Psoas muscle (tissue), 7 donors: ENCODE measurements at regions not wholly inside any gene's neighbourhood (a gene's known extent, or its start where the extent isn't known, plus 50 kb on each side); places are given as distances from the start of the nearest gene placed in this dataset.

Source experiments
- ATAC-seq, 4 donors: fragments of 200-7000 bp; cut with Tn5 transposase; one replicate each; pipeline ENCODE4 v1.9.1; 2020; ENCODE audit warnings: moderate library complexity in 3 of 4, mild to moderate bottlenecking in 2 of 4
- DNase-seq, 2 donors: peaks; one replicate each; pipeline ENCODE4 v3.0.0-alpha.2; 2020
- H3K27ac ChIP-seq: fragments of 200-600 bp; one replicate; pipeline ENCODE4 v1.8.0; 2022
- H3K27me3 ChIP-seq, 3 donors: fragments of 200-600 bp in 1 of 3; one replicate each; pipeline versions ENCODE4 v1.6.1 to v1.8.0; 2013 to 2022; ENCODE audit warnings: low read length in 2 of 3, mild to moderate bottlenecking in 2 of 3, moderate library complexity in 1 of 3; ENCODE audit not compliant: insufficient read depth in 3 of 3
- H3K36me3 ChIP-seq, 2 donors: fragments of 200-600 bp in 1 of 2; one replicate each; pipeline versions ENCODE4 v1.6.1 to v1.8.0; 2013 to 2022; ENCODE audit warnings: low read depth in 1 of 2, mild to moderate bottlenecking in 1 of 2, moderate library complexity in 1 of 2; ENCODE audit not compliant: insufficient read depth in 1 of 2
- H3K4me1 ChIP-seq: fragments of 200-600 bp; one replicate; pipeline ENCODE4 v1.8.0; 2022
- H3K4me3 ChIP-seq: fragments of 200-600 bp; one replicate; pipeline ENCODE4 v1.8.0; 2022; ENCODE audit warnings: mild to moderate bottlenecking
- H3K9me3 ChIP-seq: fragments of 200-600 bp; one replicate; pipeline ENCODE4 v1.8.0; 2022
- WGBS, 3 donors: extraction: QIAGEN DNeasy Blood & Tissue Kit; methylation state at CpG; one replicate each; pipeline versions ENCODE4 v1.1.6 to v1.1.7; 2013; 5-methylcytosine and 5-hydroxymethylcytosine counted together
- intact Hi-C, 2 donors: fragments of 100-400 bp; cut with DNase I; formaldehyde crosslinking; loops; one replicate each; pipeline versions ENCODE4 v1.11.0 to v1.14.2; 2022
- TF ChIP-seq, protein P1 (sequence below): fragments of 200-600 bp; IDR thresholded peaks from one replicate; pipeline ENCODE4 v1.8.0; 2022; ENCODE audit warnings: antibody characterized with exemption
- donor health status: healthy with polysubstance abuse.
- donor health status: DM: no; HTN: no; CAD: no; lungs with moderate emphysema.
- donor health status: Bipolar disorder and iron deficiency.
- donor health status: healthy.
- donor health status: DM: yes; HTN: yes; CAD: no.
- donor health status: DM: no; HTN: no; CAD: no.
- donor health status: DM: yes; HTN: yes; CAD: no.

DNA sequence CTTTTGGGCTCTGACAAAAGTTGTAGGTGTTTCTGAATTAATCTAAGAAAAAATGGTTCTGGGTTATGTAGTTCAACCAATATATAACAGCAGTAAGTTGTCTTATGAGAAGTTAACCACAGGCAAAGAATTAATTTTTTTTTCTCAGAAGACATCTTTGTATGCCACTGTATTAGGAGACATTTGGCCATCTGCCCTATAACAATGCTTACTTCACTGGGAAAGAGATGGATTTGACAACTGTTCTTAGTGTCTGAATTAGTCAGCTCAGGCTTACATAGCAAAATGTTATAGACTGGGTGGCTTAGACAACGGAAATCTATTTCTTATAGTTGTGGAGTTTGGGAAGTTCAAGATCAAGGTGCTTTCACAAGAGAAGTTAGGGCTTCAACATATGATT lies 508.1 kb downstream of the STIM2 start:
- TF ChIP-seq, protein P1, sequence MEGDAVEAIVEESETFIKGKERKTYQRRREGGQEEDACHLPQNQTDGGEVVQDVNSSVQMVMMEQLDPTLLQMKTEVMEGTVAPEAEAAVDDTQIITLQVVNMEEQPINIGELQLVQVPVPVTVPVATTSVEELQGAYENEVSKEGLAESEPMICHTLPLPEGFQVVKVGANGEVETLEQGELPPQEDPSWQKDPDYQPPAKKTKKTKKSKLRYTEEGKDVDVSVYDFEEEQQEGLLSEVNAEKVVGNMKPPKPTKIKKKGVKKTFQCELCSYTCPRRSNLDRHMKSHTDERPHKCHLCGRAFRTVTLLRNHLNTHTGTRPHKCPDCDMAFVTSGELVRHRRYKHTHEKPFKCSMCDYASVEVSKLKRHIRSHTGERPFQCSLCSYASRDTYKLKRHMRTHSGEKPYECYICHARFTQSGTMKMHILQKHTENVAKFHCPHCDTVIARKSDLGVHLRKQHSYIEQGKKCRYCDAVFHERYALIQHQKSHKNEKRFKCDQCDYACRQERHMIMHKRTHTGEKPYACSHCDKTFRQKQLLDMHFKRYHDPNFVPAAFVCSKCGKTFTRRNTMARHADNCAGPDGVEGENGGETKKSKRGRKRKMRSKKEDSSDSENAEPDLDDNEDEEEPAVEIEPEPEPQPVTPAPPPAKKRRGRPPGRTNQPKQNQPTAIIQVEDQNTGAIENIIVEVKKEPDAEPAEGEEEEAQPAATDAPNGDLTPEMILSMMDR: no peak
- Histone ChIP-seq H3K27me3 (no peaks in the 10 kb centered on the region), H3K4me1 (no peaks in the 10 kb centered on the region), H3K36me3 (no peaks in the 10 kb centered on the region), H3K9me3 (no peaks in the 10 kb centered on the region), H3K27ac (no peak overlapping the region), H3K4me3 (no peak overlapping the region)
- 43 to 69% (median 55%) methylated on average over 1 of the region's 1 CpG for WGBS, 3 donors
- intact Hi-C loops: no loop called here
- DNase-seq (no peak), ATAC-seq (no peak)

DNA sequence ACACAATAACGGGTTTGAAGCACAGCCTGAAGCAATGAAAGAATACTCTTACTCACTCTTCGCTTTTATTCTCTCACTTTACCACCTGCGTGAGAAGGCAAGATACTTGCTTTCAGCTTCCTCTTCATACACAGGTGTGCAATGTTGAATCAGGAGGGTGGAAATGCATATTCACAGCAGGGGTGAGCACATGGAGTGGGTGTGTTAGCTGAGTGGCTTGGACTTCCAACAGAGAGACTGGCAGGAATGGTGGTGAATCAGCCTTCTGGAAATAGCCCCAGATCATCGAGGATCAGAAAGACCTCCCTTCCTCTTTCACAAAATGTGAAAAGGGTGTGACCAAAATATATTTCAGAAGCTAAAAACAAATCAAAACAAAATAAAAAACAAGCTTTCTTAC lies 521.2 kb downstream of the STIM2 start:
- intact Hi-C loops: no loop called here
- ATAC-seq: no peak
- no peak for DNase-seq
- no peaks in the 10 kb centered on the region for H3K4me1 ChIP-seq
- no peaks in the 10 kb centered on the region for H3K36me3 ChIP-seq
- H3K27ac ChIP-seq: no peak overlapping the region
- H3K4me3 ChIP-seq: no peak overlapping the region
- TF ChIP-seq, protein P1: no peak
- H3K9me3 ChIP-seq: no peaks in the 10 kb centered on the region
- WGBS, 3 donors: 80 to 88% (median 87%) methylated on average over 4 of the region's 4 CpGs
- no peaks in the 10 kb centered on the region for H3K27me3 ChIP-seq

DNA sequence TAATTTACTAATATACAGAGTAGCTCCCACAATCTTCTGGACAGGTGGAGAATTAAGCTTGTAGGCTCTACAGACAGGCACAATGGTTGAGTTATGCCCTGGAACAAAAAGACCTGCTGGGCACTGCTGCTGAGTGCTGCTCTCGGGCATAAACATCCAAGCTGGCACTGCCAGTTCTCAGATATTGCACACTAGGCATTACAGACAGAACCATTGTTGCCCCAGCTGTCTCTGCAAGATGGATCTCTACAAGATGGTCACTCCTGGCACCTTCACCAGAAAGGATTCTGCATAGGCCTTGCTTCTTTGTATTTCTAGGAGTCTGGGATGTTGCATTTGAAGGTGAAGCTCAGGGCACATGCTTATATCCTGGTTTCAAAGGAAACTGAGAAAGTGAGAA lies 527.1 kb downstream of the STIM2 start:
- ATAC-seq: no peak
- intact Hi-C loops: no loop called here
- Histone ChIP-seq H3K9me3 (no peaks in the 10 kb centered on the region), H3K4me1 (no peaks in the 10 kb centered on the region), H3K27me3 (no peaks in the 10 kb centered on the region), H3K27ac (no peak overlapping the region), H3K4me3 (no peak overlapping the region), H3K36me3 (no peaks in the 10 kb centered on the region)
- no peak for DNase-seq
- 32 to 50% (median 48%) methylated on average over 1 of the region's 1 CpG for WGBS, 3 donors
- TF ChIP-seq, protein P1: no peak

DNA sequence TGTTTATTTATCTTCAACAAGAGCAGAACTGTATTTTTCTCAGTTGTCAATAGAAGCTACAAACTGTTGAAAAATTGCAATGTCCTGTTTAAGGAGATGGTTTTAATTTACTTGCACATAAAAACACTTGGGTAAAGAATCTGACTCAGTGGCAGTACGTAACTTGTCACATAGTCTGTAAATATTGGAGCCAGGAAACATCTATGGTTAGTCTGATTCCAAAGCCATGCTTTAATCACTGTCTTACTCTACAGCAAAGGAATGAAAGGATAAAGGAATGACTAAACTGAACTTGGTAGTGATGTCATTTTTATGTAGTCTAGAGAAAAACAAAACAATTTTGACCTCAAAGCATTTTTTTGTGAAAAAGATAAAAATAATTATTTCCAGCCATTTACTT lies 537.2 kb downstream of the STIM2 start:
- H3K4me1 ChIP-seq: no peaks in the 10 kb centered on the region
- TF ChIP-seq, protein P1: no peak
- no peak overlapping the region for H3K4me3 ChIP-seq
- H3K27ac ChIP-seq: no peak overlapping the region
- intact Hi-C loops: no loop called here
- no peaks in the 10 kb centered on the region for H3K27me3 ChIP-seq
- DNase-seq (no peak), ATAC-seq (no peak)
- no peaks in the 10 kb centered on the region for H3K36me3 ChIP-seq
- H3K9me3 ChIP-seq: no peaks in the 10 kb centered on the region
- 56 to 58% (median 58%) methylated on average over 1 of the region's 1 CpG for WGBS, 3 donors

DNA sequence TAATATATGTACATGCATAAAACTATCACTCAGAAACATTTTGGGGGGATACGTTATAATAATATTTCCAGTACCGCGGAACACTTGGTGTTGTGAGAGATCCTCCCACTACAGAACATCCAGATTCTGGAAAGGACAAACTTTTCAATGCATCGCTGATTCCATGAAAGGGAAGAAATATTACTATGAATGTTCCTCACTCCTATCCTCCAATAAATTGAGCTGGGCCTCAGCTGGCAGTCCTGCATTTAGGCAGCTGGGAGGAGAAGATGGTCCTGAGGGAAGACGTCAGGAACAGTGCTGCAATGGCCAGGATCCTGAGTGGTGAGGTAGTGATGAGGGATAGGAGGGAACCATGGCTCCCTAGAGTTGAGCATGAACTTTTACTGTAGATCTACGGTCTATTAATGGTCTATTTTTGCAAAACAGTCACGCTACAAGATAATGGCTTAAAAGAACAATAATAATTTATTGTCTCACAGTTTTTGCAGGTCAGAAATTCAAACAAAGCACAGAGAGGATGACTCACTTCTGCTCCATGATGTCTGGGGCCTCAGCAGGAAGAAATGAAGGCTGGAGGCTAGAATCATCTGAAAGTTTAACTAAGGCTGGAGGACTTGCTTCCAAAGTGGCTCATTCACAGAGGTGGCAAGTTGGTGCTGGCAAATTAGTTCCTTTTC lies 538.1 kb downstream of the STIM2 start:
- Histone ChIP-seq H3K27me3 (no peaks in the 10 kb centered on the region), H3K4me1 (no peaks in the 10 kb centered on the region), H3K27ac (no peak overlapping the region), H3K9me3 (no peaks in the 10 kb centered on the region), H3K36me3 (no peaks in the 10 kb centered on the region), H3K4me3 (no peak overlapping the region)
- 75 to 82% (median 77%) methylated on average over 7 of the region's 7 CpGs for WGBS, 3 donors
- DNase-seq (no peak), ATAC-seq (no peak)
- TF ChIP-seq, protein P1: no peak
- intact Hi-C loops: no loop called here
